T-helper 2 cell (primary cell): ENCODE measurements at regions not wholly inside any gene's neighbourhood (a gene's known extent, or its start where the extent isn't known, plus 50 kb on each side); places are given as distances from the start of the nearest gene placed in this dataset.

Experiments used
- DNase-seq, 5 experiments: peaks; one replicate each; pipeline versions ENCODE4 v3.0.0 to v3.0.0-alpha.2; 2012 to 2022

GRCh38 chr12:67154901-67155300 is 114.3 kb upstream of the CAND1 start:
- DNase-seq, result no peak

- DNase-seq, result peak in 1 of 5 experiments; percentile 2
Observed at GRCh38 chr12:67155863-67156262, 113.3 kb upstream of the CAND1 start.

- peak in 1 of 5 experiments; percentile 43 for DNase-seq
Observed at GRCh38 chr12:67161322-67161918, 107.7 kb upstream of the CAND1 start.

- DNase-seq, result no peak
Observed at GRCh38 chr12:67173258-67173657, 95.9 kb upstream of the CAND1 start.

GRCh38 chr12:67182551-67182950 is 86.6 kb upstream of the CAND1 start:
- no peak for DNase-seq

- DNase-seq, result peak in 1 of 5 experiments; percentile 26
Observed at GRCh38 chr12:67193704-67194103, 75.5 kb upstream of the CAND1 start.

- DNase-seq, result no peak
Observed at GRCh38 chr12:67200386-67200785, 68.8 kb upstream of the CAND1 start.

- no peak for DNase-seq
Observed at GRCh38 chr12:67202011-67202677, 67.0 kb upstream of the CAND1 start.

- no peak for DNase-seq
Observed at GRCh38 chr12:67202678-67203012, 66.5 kb upstream of the CAND1 start.

- DNase-seq, result no peak
Observed at GRCh38 chr12:67208281-67209067, 60.7 kb upstream of the CAND1 start.

GRCh38 chr12:67211029-67211428 is 58.1 kb upstream of the CAND1 start:
- no peak for DNase-seq

- no peak for DNase-seq
Observed at GRCh38 chr12:67211494-67211893, 57.7 kb upstream of the CAND1 start.

- no peak for DNase-seq
Observed at GRCh38 chr12:67217647-67218046, 51.5 kb upstream of the CAND1 start.
